BE2C (cell line): ENCODE measurements at regions not wholly inside any gene's neighbourhood (a gene's known extent, or its start where the extent isn't known, plus 50 kb on each side); places are given as distances from the start of the nearest gene placed in this dataset.

Source experiments
- DNase-seq: peaks from one replicate; pipeline ENCODE4 v3.0.0-alpha.2; 2020
- H3K27me3 ChIP-seq: fragments of 250-450 bp; sonication (Bioruptor Pico); 2 replicates; pipeline ENCODE4 v1.5.1; 2020; ENCODE audit warnings: mild to moderate bottlenecking
- H3K36me3 ChIP-seq: fragments of 250-450 bp; sonication (Bioruptor Pico); 2 replicates; pipeline ENCODE4 v1.5.1; 2020; ENCODE audit warnings: mild to moderate bottlenecking
- H3K4me1 ChIP-seq: fragments of 250-450 bp; sonication (Bioruptor Pico); 2 replicates; pipeline ENCODE4 v1.5.1; 2020
- H3K4me3 ChIP-seq: 2 replicates; pipeline ENCODE4 v1.5.1; 2011; ENCODE audit warnings: low read depth, low read length
- H3K9me3 ChIP-seq: fragments of 250-450 bp; sonication (Bioruptor Pico); 2 replicates; pipeline ENCODE4 v1.5.1; 2020
- CTCF ChIP-seq: IDR thresholded peaks from 2 replicates; pipeline ENCODE4 v1.5.1; 2012; ENCODE audit warnings: mild to moderate bottlenecking, low read depth, low read length

GRCh38 chr1:78291872-78292271 lies 198.9 kb upstream of the PTGFR start:
- no peak for TF ChIP-seq CTCF
- no peaks in the 10 kb centered on the region for H3K36me3 ChIP-seq
- no peak overlapping the region for H3K4me3 ChIP-seq
- H3K27me3 ChIP-seq: no peaks in the 10 kb centered on the region
- no peaks in the 10 kb centered on the region for H3K9me3 ChIP-seq
- no peak for DNase-seq
- H3K4me1 ChIP-seq: no peaks in the 10 kb centered on the region

GRCh38 chr1:78292361-78292760 lies 198.4 kb upstream of the PTGFR start:
- no peak for TF ChIP-seq CTCF
- no peaks in the 10 kb centered on the region for H3K9me3 ChIP-seq
- H3K27me3 ChIP-seq: no peaks in the 10 kb centered on the region
- no peak overlapping the region for H3K4me3 ChIP-seq
- DNase-seq: no peak
- no peaks in the 10 kb centered on the region for H3K36me3 ChIP-seq
- no peaks in the 10 kb centered on the region for H3K4me1 ChIP-seq

DNA sequence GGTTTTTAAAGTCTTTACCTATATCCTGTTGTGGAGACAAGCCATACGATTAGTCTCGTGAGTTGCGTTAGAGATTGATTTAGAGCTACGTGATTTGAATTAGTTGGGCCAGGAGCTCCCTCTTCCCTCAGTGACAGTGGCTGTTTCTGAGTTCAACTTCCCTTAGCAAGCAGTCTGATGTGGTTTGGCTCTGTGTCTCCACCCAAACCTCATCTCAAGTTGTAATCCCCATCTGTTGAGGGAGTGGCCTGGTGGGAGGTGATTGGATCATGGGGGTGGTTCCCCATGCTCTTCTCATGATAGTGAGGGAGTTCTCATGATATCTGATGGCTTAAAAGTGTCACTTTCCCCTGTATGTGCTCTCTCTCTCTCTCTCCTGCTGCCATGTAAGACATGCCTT lies 192.9 kb upstream of the PTGFR start:
- H3K27me3 ChIP-seq: no peaks in the 10 kb centered on the region
- no peak for TF ChIP-seq CTCF
- H3K9me3 ChIP-seq: no peaks in the 10 kb centered on the region
- H3K36me3 ChIP-seq: no peaks in the 10 kb centered on the region
- H3K4me3 ChIP-seq: no peak overlapping the region
- H3K4me1 ChIP-seq: no peaks in the 10 kb centered on the region
- no peak for DNase-seq

- Histone ChIP-seq H3K4me3 (no peak overlapping the region), H3K4me1 (no peaks in the 10 kb centered on the region), H3K9me3 (no peaks in the 10 kb centered on the region), H3K27me3 (no peaks in the 10 kb centered on the region), H3K36me3 (no peaks in the 10 kb centered on the region)
- DNase-seq: no peak
- no peak for TF ChIP-seq CTCF
Observed at GRCh38 chr1:78298349-78298748, 192.4 kb upstream of the PTGFR start.

GRCh38 chr1:78301141-78301540 lies 189.6 kb upstream of the PTGFR start:
- no peak for DNase-seq
- Histone ChIP-seq H3K36me3 (no peaks in the 10 kb centered on the region), H3K9me3 (no peaks in the 10 kb centered on the region), H3K4me3 (no peak overlapping the region), H3K27me3 (no peaks in the 10 kb centered on the region), H3K4me1 (no peaks in the 10 kb centered on the region)
- TF ChIP-seq CTCF: no peak

GRCh38 chr1:78303620-78304019 lies 187.2 kb upstream of the PTGFR start:
- DNase-seq: no peak
- H3K9me3 ChIP-seq: no peaks in the 10 kb centered on the region
- no peak overlapping the region for H3K4me3 ChIP-seq
- no peaks in the 10 kb centered on the region for H3K27me3 ChIP-seq
- H3K4me1 ChIP-seq: no peaks in the 10 kb centered on the region
- H3K36me3 ChIP-seq: no peaks in the 10 kb centered on the region
- no peak for TF ChIP-seq CTCF
